Liver (tissue), 8 donors: ENCODE measurements at regions not wholly inside any gene's neighbourhood (a gene's known extent, or its start where the extent isn't known, plus 50 kb on each side); places are given as distances from the start of the nearest gene placed in this dataset.

ENCODE experiments used
- DNase-seq: peaks from one replicate; pipeline ENCODE4 v3.0.0-alpha.2; 2017; ENCODE audit warnings: low spot score
- H3K27ac ChIP-seq, 2 donors: one replicate each; pipeline ENCODE4 v1.7.0; 2013; ENCODE audit warnings: inconsistent platforms in 2 of 2, low read length in 2 of 2, control low read depth in 1 of 2, low read depth in 1 of 2, mild to moderate bottlenecking in 1 of 2
- H3K27me3 ChIP-seq, 4 donors: one replicate each; pipeline versions ENCODE4 v1.6.1 to v1.7.0; 2013; ENCODE audit warnings: low read length in 3 of 4, inconsistent platforms in 1 of 4, mild to moderate bottlenecking in 1 of 4, moderate library complexity in 1 of 4; ENCODE audit not compliant: control insufficient read depth in 4 of 4, insufficient read depth in 4 of 4
- H3K36me3 ChIP-seq, 4 donors: one replicate each; pipeline versions ENCODE4 v1.6.1 to v1.7.0; 2013; ENCODE audit warnings: low read length in 3 of 4, mild to moderate bottlenecking in 3 of 4, low read depth in 1 of 4, moderate library complexity in 1 of 4; ENCODE audit not compliant: control insufficient read depth in 4 of 4, insufficient read depth in 3 of 4
- H3K4me1 ChIP-seq, 4 donors: one replicate each; pipeline versions ENCODE4 v1.6.1 to v1.7.0; 2013; ENCODE audit warnings: low read length in 3 of 4, mild to moderate bottlenecking in 3 of 4, moderate library complexity in 1 of 4; ENCODE audit not compliant: control insufficient read depth in 4 of 4, insufficient read depth in 4 of 4
- H3K4me3 ChIP-seq, 3 donors: one replicate each; pipeline versions ENCODE4 v1.6.1 to v1.7.0; 2013; ENCODE audit warnings: low read length in 3 of 3, control low read depth in 1 of 3, low read depth in 1 of 3, mild to moderate bottlenecking in 1 of 3
- H3K9ac ChIP-seq, 2 donors: one replicate each; pipeline ENCODE4 v1.7.0; 2013; ENCODE audit warnings: low read length in 2 of 2, mild to moderate bottlenecking in 2 of 2, moderate library complexity in 2 of 2, control low read depth in 1 of 2, low read depth in 1 of 2
- H3K9me3 ChIP-seq, 4 donors: one replicate each; pipeline versions ENCODE4 v1.6.1 to v1.7.0; 2013; ENCODE audit warnings: low read length in 3 of 4; ENCODE audit not compliant: control insufficient read depth in 4 of 4
- ATF3 ChIP-seq: IDR thresholded peaks from 2 replicates; pipeline ENCODE4 v1.6.1; 2016; ENCODE audit warnings: antibody characterized with exemption
- CTCF ChIP-seq: fragments of 150-350 bp; IDR thresholded peaks from 2 replicates; pipeline ENCODE4 v1.5.1; 2017; ENCODE audit warnings: improper control_type of control experiment, low read depth, low read length; ENCODE audit not compliant: missing input control
- FOXA1 ChIP-seq: IDR thresholded peaks from 2 replicates; pipeline ENCODE4 v1.6.1; 2016; ENCODE audit warnings: antibody characterized with exemption
- FOXA2 ChIP-seq: IDR thresholded peaks from 2 replicates; pipeline ENCODE4 v1.6.1; 2016; ENCODE audit warnings: antibody characterized with exemption
- HNF4A ChIP-seq, 2 donors: conservative IDR thresholded peaks; 2 replicates each; pipeline ENCODE4 v1.6.1; 2016; ENCODE audit warnings: antibody characterized with exemption in 2 of 2, mild to moderate bottlenecking in 2 of 2
- JUND ChIP-seq, 2 donors: IDR thresholded peaks; 2 replicates each; pipeline ENCODE4 v1.6.1; 2016; ENCODE audit warnings: antibody characterized with exemption in 2 of 2
- NR2F2 ChIP-seq: IDR thresholded peaks from 2 replicates; pipeline ENCODE4 v1.6.1; 2016; ENCODE audit warnings: antibody characterized with exemption
- RXRA ChIP-seq, 2 donors: IDR thresholded peaks; 2 replicates each; pipeline ENCODE4 v1.6.1; 2017 to 2018; ENCODE audit warnings: antibody characterized with exemption in 2 of 2, mild to moderate bottlenecking in 1 of 2
- SP1 ChIP-seq: IDR thresholded peaks from 2 replicates; pipeline ENCODE4 v1.6.1; 2018; ENCODE audit warnings: antibody characterized with exemption, mild to moderate bottlenecking
- TAF1 ChIP-seq: conservative IDR thresholded peaks from 2 replicates; pipeline ENCODE4 v1.6.1; 2016; ENCODE audit warnings: antibody characterized with exemption, mild to moderate bottlenecking
- WGBS: extraction: QIAGEN DNeasy Blood & Tissue Kit; methylation state at CpG from one replicate; pipeline ENCODE4 v1.1.7; 2013; 5-methylcytosine and 5-hydroxymethylcytosine counted together
- TF ChIP-seq, protein P1 (sequence below): IDR thresholded peaks from 2 replicates; pipeline ENCODE4 v1.6.1; 2016; ENCODE audit warnings: antibody characterized with exemption, mild to moderate bottlenecking
- TF ChIP-seq, protein P2 (sequence below): IDR thresholded peaks from 2 replicates; pipeline ENCODE4 v1.6.1; 2016; ENCODE audit warnings: antibody characterized with exemption
- donor health status: healthy.
- donor health status: healthy.
- donor health status: healthy.
- donor health status: healthy.
- donor health status: healthy.

DNA sequence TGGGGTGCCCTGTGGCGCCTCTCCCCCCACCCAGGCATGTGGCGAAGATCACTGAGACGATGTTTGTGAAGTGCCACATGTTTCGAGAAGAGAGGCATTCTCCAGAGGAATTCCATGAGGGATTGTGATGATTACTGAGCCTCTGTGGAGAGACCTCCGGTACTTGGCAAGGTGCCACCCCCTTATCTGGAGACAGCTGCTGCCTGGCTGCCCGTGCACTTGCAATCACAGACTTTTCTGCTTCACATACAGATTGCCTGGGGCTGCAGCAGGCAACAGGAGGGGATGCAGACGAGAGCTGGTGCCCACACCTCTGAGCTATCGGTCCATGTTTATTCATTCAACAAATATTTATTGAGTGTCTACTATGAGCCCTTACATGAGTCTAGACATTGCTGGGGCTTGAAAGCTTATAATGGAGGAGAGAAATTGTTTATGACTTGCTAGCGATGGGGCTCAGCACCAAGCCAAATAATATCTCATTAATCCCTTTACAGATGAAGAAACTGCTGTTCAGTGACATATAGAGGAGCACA is 317.2 kb upstream of the ZFHX3 start:
- no peak for DNase-seq

More for the DNA sequence above, 317.2 kb upstream of the ZFHX3 start:
- Histone ChIP-seq H3K9ac (no peak overlapping the region), H3K27ac (no peak overlapping the region), H3K4me1 (no peaks in the 10 kb centered on the region), H3K4me3 (no peak overlapping the region), H3K36me3 (no peaks in the 10 kb centered on the region), H3K27me3 (peaks cover 0 to 6% (median 3%) of the 10 kb centered on the region in 4 donors), H3K9me3 (peaks cover 0 to 7% (median under 1%) of the 10 kb centered on the region in 4 donors)
- no peak for TF ChIP-seq NR2F2
- TF ChIP-seq FOXA1, result no peak
- TF ChIP-seq, protein P1, sequence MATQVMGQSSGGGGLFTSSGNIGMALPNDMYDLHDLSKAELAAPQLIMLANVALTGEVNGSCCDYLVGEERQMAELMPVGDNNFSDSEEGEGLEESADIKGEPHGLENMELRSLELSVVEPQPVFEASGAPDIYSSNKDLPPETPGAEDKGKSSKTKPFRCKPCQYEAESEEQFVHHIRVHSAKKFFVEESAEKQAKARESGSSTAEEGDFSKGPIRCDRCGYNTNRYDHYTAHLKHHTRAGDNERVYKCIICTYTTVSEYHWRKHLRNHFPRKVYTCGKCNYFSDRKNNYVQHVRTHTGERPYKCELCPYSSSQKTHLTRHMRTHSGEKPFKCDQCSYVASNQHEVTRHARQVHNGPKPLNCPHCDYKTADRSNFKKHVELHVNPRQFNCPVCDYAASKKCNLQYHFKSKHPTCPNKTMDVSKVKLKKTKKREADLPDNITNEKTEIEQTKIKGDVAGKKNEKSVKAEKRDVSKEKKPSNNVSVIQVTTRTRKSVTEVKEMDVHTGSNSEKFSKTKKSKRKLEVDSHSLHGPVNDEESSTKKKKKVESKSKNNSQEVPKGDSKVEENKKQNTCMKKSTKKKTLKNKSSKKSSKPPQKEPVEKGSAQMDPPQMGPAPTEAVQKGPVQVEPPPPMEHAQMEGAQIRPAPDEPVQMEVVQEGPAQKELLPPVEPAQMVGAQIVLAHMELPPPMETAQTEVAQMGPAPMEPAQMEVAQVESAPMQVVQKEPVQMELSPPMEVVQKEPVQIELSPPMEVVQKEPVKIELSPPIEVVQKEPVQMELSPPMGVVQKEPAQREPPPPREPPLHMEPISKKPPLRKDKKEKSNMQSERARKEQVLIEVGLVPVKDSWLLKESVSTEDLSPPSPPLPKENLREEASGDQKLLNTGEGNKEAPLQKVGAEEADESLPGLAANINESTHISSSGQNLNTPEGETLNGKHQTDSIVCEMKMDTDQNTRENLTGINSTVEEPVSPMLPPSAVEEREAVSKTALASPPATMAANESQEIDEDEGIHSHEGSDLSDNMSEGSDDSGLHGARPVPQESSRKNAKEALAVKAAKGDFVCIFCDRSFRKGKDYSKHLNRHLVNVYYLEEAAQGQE, result no peak
- TF ChIP-seq SP1, result no peak
- no peak for TF ChIP-seq FOXA2
- no peak for TF ChIP-seq HNF4A (conservative IDR thresholded peaks at IDR 0.05)
- no peak for TF ChIP-seq ATF3
- no peak for TF ChIP-seq JUND (IDR thresholded peaks at IDR 0.05)
- TF ChIP-seq RXRA (IDR thresholded peaks at IDR 0.05), result no peak
- TF ChIP-seq, protein P2, sequence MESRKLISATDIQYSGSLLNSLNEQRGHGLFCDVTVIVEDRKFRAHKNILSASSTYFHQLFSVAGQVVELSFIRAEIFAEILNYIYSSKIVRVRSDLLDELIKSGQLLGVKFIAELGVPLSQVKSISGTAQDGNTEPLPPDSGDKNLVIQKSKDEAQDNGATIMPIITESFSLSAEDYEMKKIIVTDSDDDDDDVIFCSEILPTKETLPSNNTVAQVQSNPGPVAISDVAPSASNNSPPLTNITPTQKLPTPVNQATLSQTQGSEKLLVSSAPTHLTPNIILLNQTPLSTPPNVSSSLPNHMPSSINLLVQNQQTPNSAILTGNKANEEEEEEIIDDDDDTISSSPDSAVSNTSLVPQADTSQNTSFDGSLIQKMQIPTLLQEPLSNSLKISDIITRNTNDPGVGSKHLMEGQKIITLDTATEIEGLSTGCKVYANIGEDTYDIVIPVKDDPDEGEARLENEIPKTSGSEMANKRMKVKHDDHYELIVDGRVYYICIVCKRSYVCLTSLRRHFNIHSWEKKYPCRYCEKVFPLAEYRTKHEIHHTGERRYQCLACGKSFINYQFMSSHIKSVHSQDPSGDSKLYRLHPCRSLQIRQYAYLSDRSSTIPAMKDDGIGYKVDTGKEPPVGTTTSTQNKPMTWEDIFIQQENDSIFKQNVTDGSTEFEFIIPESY, result no peak
- TF ChIP-seq TAF1, result no peak
- TF ChIP-seq CTCF, result no peak
- 45% methylated on average over 9 of the region's 9 CpGs for WGBS
